C1 segment of cervical spinal cord (tissue), 14 donors: ENCODE measurements at regions not wholly inside any gene's neighbourhood (a gene's known extent, or its start where the extent isn't known, plus 50 kb on each side); places are given as distances from the start of the nearest gene placed in this dataset.

Experiments used
- DNase-seq, 14 donors: peaks; one replicate each; lab custom pipeline; 2025; lab: John Stamatoyannopoulos, UW

DNA sequence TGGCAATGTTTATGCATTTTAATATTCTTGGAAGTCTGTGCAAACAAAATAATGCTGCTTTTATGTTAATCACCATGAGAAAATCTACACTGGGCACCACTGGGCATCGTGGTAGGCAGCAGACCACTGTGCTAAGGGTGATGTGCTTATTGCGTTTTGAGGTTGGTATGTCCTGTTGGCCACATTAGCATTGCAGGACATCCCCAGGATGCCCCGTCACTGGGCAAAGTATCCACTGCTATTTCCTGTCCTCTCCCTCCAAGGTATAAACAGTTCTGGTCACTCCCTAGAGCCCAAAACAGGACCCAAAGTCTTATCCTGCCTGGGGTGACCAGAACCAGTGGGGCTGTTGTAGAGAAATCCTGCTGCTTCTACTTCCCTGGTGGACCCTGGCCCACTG is 284.2 kb upstream of the ROPN1 start:
- no peak for DNase-seq

DNA sequence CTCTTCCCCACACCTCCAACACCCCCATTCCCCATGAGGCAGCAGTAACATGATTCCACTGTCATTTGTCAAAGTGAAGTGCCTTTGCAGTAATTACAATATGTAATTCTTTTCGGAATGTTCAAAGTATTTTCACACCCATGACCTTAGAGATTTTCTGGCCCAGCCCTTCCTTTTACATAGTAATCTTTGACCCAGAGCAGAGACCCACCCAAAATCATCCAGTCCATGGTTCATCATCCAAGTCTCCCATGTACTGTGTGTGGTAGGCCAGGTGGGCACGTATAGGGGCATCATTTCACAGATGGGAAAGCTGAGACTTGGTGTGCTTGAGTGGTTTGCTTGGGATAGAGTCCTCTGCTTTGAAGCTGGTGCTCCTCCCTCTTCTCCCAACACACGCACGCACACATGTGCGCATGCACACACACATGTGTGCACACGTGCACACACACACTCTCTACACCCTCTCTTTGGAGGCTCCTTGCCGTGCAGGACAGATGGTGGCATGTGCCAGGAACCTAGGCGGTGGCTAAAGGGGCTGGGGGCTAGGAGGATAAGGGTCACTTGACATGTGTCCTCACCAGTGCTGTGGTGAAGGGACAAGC is 284.7 kb upstream of the ROPN1 start:
- DNase-seq = no peak

GRCh38 chr3:124277144-124277890 is 285.4 kb upstream of the ROPN1 start:
- DNase-seq = no peak

DNA sequence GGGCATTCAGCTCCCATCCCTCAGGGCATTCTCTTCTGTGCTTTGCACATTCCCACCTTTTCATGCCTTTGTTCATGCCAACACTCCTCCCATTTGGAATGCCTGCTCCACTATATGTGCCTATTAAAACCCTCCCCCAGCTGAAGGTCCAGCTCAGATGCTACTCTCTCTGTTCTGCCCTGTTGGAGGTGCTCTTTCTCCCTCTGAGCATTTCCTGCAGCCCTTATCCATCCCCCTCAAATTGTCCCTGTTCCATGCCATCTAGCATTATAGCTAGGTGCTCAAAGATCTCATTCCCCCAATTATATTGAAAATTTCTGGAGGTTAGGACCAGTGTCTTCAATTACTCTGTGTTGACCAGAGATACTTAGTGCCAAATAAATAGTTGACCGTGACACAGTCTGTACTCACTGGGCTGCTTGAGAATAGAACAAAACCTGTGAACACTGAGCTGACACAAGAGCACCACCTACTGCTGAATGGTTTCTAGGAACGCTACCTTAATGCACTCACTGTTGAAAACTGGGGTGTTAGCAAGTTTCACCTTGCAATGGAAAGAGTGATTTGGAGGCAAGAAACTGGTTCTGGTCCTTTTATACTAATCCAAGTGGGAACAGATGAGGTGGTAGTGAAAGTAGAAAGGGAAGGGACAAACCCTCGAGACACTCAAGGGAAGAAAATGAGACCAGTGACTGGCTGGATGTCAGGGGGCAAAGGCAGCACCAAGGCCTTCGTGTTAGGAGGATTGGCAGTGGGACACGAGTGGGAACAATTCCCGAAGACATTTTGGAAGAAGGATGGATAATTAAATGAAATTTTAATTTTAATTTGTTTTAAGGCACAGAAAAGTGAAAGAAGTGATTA is 289.8 kb upstream of the ROPN1 start:
- no peak for DNase-seq

DNA sequence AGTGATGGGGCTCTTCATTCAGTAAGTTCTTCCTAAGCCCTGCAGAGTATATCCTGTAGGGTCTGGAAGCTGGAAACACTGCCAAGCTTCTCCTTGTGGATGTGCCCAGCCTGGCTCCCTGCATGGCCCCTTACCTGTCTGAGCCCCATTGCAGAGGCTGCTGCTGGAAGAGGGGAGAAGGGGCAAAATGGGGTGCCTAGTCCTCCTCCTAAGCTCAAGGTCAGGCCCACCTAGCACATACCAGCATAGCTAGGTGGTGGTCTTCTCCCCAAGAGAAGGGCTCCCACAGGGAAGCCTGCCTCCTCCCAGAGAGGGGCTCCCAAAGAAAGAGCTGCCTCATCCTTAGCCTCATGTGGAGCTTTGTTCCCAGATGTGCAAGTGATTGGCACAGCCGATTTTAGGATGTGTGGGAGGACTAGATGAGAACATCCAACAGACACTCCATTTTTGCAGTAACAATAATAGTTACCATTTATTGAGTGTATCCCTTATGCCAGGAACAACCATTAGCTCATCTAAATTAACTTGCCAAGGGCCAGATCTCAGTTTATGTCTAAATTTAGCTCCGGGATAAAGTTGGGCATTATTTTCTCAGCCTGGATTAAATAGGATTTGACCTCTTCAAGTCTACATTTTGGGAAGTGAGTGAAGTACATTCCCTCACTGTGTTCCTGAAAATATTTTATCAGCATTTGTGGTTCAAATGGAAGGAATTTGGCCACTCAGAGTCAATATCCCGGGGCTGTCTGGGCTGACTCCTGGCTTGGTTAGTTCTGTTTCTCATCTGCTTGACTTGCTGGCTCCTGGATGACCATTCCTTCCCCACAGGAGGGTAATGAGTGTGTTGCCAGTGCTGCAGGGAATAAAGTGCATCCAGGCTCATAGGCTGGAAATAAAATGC is 291.1 kb upstream of the ROPN1 start:
- DNase-seq = no peak

- DNase-seq = no peak
These were observed 291.7 kb upstream of the ROPN1 start for GRCh38 chr3:124283652-124284023.

- no peak for DNase-seq
These were observed 297.1 kb upstream of the ROPN1 start for GRCh38 chr3:124288996-124289395.

DNA sequence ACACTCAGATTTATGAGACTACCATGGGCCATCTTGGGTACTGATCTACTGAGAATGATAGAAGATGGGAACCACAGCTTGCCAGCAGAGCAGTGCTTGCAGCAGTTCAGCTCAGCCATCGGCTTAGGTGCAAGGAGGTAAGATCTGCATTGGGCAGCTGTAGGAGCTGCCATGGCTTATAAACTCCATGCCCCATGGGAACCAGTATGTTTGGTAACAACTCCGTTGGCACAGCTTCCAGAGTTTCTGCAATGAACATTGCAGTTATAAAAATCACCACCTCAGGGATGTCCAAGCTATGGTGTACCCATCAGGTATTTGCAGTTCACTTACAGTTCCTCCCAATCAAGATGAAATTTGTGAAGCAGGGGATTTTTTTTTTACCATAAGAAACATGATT is 299.1 kb upstream of the ROPN1 start:
- DNase-seq = no peak

- DNase-seq = no peak
These were observed 300.4 kb upstream of the ROPN1 start for GRCh38 chr3:124292329-124292728.

GRCh38 chr3:124293584-124293983 is 301.7 kb upstream of the ROPN1 start:
- DNase-seq = no peak

DNA sequence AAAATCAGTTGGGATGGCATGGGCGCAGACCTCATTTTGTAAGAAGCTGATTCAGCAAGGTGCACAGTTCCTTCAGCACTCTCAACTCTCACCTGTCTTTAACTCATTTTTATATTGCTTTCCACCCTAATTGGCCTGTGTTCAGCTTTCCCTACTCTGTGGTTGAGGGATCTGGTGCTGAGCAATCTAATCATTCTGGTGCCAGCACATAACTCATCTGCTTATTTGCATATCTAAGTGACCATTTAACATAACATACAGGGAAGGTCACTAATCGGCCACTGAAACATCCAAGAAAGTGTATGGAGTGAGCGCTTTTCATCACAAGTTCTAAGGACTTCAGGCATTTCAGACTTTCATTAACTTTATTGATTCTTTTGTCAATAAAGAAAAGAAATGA is 303.4 kb upstream of the ROPN1 start:
- DNase-seq = no peak

DNA sequence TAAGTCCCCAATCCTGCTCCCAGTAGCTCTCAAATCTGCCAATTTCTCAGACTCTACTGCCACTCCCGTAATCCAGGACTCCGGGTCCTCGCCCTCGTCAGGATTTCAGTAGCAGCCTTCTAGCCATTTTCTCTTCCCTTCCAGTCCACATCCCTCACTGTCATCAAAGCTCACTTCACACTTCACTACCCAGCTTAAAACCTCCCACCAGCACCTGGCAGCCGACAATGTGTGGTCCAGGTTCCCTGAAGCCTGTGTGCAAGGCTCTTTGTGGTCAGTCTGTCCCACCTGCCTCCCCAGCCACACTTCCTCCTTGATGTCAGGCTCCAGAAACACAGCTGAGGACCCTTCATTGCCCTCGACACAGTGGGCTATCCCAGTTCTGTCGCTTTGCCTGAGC is 304.5 kb upstream of the ROPN1 start:
- DNase-seq = no peak

DNA sequence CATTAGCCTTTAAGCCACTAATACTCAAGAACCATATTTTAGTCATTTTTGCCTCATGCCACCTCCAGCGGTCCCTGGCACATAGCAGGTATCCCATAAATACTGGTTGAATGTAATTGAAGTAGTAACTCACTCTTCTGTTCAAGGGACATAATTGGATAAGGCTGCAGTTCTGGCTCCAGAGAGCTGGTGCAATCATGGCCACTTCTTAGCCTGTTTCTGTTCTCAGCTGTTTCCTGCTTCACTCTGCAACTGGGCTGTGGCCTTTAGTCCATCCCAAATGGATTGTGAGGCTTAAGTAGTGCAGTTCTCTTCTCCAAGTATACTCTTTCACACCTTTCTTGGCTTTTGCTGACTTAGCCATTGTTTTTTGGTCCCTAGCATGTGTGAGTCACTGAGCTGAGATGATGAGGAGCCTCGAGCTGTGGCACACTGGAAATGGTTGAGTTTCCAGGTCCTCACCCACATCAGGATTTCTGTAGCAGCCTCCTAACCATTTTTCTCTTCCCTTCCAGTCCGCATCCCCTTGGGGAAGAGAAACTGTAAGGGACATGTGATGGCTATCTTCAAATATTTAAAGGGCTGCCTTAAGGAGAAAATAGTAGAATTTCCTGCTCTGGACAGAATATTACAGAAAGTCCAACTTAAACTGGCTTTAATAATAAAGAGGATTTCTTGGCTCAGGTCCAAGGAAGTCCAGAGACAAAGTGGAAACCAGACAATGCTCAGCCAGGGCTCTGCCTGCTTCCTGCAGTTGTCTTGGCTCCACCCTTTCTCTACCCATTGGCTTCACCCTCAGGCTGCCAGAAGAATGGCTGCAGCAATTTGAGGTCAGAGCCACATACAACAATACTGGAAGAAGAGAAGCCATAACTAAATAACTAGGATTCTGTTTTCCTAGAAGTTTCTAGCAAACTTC is 305.4 kb upstream of the ROPN1 start:
- DNase-seq = no peak

DNA sequence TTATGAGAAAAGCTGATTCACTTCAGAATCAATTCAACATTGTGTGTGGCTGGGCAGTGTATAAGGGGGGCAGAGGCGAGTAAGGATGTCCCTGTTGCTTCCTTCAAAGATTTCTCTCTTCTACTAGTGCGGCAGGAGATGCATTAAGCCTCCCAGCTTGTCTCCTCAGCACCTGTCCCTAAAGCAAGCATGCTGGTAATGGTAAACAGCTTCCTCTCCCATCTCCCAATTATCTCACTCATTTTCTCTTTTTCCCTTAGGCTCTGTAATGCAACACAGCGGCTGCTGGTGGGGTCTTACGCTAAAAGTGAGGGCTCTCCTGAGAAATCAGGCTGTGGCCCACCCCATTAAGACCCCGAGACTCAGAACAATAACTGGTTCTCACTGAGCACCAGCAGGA is 306.4 kb upstream of the ROPN1 start:
- DNase-seq = no peak

DNA sequence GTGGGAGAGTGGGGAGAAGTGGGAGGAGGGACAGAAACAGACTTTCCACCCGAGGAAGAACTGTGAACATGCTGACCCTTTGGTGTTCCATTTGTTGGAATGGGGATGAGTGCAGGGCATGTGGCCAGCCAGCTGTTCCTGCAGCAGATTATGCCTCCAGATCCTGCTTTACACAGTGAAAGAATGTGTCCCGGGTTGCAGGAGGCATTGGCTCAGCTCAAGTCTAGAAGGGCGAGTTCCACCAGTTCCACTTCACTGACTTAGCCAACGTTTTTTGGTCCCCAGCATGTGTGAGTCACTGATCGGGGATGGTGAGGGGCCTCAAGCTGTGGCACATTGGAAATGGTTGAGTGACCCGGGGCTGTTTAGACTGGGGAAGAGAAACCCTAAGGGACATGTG is 307.0 kb upstream of the ROPN1 start:
- no peak for DNase-seq

GRCh38 chr3:124299831-124300230 is 307.9 kb upstream of the ROPN1 start:
- no peak for DNase-seq

DNA sequence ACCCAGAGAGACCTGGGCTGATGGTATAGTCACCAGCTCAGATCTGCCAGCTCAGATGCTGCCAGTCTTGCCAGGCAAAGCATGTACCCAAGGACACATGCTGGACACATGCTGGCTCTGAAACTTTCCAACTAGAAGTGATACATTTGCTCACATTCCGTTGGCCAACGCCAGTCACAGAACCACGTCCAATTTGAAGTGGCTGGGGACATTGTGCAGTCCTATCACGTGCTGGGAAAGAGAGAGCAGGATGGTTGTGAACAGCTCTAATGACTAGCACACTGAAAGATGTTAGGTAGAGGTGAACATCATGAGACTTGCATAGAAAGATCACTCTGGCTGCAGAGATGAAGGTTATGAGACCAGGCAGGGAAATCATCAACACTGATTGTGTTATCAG is 308.5 kb upstream of the ROPN1 start:
- no peak for DNase-seq

DNA sequence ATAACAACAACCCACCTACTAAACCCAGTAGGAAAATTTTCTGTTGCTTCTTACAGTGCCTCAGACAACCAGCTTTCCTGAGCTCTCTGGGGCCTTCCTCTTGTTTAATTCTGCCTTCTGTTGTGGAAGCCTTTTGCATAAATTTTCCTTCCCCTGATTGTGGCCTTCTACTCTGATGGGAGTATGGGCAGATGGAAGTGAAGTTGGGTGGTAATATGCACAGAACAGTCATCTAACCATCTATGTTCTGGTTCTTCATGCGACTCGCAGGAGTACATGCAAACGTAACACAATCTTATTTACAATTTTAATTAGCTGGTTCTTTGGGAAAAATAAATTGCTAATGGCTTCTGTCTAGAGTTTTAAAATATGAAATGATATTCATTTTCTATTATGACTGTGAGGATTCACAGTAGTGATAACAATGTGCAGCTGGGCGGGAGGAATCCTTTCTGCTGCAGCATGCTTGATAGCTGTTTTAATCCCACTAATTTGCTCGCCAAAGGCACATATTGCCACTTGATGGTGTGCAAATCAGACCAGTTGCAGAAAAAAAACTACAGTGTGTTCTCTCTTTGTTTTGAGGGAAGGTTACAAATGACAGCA is 311.5 kb upstream of the ROPN1 start:
- no peak for DNase-seq

- DNase-seq = no peak
These were observed 314.7 kb upstream of the ROPN1 start for GRCh38 chr3:124306665-124307064.

GRCh38 chr3:124313621-124314020 is 321.7 kb upstream of the ROPN1 start:
- DNase-seq = no peak
